Nucleus accumbens (tissue), 56 donors: ENCODE measurements at regions not wholly inside any gene's neighbourhood (a gene's known extent, or its start where the extent isn't known, plus 50 kb on each side); places are given as distances from the start of the nearest gene placed in this dataset.

Experiments
- DNase-seq, 56 donors: peaks; one replicate each; lab custom pipeline; 2025; lab: John Stamatoyannopoulos, UW

DNA sequence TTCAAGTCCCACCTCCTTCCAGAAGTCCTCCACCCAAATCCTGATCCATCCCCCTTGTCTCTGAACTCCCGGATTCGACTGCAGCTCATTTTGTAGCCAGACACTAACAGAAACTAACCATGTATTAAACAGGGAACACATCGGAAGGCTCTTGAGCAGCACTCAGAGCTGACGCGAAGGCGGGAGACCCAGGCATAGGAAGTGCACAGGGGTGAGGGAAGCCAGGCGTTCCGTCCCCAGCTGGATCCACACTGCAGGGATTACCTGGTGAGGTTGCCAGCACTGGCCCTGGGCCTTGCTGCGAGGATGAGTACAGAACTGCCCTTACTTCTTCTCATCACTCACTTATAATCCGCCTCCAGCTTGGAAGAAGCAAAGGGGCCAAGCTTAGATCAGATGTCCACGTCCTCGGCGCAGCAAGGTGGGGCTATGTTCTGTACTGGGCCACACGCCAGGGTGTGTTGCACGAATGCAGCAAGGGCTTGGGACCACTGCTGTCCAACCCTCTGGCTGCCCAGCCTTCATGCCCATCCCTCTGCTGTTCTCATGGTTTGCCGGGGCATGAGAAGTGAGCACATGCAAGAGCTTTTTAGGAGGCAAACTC lies 124.2 kb upstream of the SMAD3 start:
- no peak for DNase-seq

DNA sequence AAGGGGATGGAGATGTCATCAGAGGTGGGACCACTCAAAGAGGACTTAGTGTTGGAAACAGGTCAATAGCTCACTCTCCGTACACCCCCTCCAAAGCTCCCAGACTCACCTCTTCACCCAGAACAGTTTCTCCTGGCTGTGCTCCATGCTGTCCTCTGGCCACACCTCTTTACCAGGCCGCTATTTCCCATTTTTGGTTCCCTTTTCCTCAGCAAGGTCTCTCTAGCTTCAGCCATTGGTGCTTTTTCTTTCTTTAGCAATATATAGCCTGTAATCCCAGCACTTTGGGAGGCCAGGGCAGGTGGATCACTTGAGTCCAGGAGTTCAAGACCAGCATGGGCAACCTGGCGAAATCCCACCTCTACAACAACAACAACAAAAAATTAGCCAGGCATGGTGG lies 123.6 kb upstream of the SMAD3 start:
- DNase-seq: peak in 1 of 56 donors; percentile 5

- DNase-seq: no peak
Observed at GRCh38 chr15:66942649-66943390, 122.6 kb upstream of the SMAD3 start.

GRCh38 chr15:66943456-66944095 lies 121.8 kb upstream of the SMAD3 start:
- DNase-seq: no peak

- no peak for DNase-seq
Observed at GRCh38 chr15:66944121-66944520, 121.3 kb upstream of the SMAD3 start.

DNA sequence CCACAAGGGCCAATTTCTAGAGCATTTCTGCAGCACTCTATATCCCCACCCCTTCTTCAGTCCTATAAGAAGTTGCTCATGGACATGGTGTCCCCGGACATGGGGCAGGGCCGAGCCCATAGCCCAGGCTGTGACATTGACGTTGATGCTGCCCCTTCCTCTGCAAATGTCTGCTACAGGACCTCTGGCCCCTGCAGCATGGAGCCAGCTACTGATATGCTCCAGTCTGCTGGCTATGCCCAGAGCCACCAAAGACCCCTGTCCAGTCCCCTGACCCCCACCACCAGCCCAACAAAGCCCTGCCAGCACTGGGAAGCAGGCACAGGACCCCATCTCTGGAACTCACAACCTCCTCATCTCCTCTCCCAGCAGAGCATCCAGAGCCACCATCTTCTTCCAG lies 120.1 kb upstream of the SMAD3 start:
- no peak for DNase-seq

GRCh38 chr15:66945842-66946241 lies 119.6 kb upstream of the SMAD3 start:
- DNase-seq: no peak

- DNase-seq: peak in 47 of 56 donors; percentile 2 to 84 (median 33)
Observed at GRCh38 chr15:66946578-66947164, 118.7 kb upstream of the SMAD3 start.

DNA sequence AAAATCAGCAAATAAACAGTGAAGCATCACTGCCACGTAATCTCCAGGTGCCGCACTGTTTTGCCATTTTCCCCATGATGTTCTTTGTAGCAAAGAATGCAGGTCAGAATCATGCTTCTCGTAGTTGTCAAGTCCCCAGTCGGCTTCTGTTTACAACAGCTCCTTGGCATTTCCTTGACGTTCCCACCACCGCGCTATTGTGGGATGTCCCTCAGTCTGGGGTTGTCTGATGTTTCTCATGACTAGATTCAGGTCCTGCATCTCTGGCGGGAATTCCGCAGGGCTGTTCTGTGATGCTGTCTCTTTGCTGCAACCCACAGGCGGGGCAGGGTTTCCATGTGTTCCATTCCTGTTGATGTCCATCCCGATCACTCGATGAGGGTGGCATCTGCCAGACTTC lies 117.9 kb upstream of the SMAD3 start:
- no peak for DNase-seq

- DNase-seq: no peak
Observed at GRCh38 chr15:66948294-66948693, 117.1 kb upstream of the SMAD3 start.

- DNase-seq: no peak
Observed at GRCh38 chr15:66950114-66950513, 115.3 kb upstream of the SMAD3 start.

- DNase-seq: no peak
Observed at GRCh38 chr15:66951531-66952320, 113.7 kb upstream of the SMAD3 start.

DNA sequence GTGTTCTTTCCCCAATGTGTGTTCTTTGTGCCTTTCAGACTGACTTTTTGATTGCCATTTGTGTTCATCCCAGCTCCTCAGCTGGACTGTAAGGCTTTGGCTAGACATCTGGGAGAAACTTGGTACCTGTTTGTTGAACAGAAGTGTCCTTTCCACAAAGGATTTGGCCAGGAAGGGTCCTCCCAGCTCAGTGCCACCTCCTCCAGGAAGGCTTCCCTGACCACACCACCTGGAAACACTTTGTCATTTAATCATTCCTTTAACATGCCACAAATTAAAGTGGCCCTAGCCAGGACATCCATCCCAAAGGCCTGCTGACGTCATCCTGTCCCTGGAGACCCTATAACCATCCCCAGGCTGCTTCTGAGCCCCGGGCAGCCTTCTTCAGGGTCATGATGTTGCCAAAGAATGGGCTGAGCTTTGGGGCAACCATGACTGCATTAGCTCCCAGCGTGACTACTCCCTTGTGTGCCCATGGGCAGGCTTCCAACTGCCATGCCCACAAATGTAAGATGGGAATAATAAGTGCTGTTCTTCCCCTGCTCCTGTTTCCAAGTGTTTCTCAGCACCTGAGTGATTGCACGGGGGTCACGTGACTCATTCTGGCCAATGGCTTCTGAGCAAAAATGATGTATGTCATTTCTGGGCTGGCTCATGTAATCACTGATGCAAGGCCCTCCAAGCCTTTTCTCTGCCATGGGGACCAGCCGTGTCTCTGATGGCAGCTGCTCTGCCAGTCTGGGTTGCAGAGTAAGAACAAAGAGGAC lies 112.5 kb upstream of the SMAD3 start:
- no peak for DNase-seq

- DNase-seq: no peak
Observed at GRCh38 chr15:66953523-66954229, 111.7 kb upstream of the SMAD3 start.

- DNase-seq: no peak
Observed at GRCh38 chr15:66954601-66955000, 110.8 kb upstream of the SMAD3 start.

- no peak for DNase-seq
Observed at GRCh38 chr15:66955001-66955516, 110.3 kb upstream of the SMAD3 start.

DNA sequence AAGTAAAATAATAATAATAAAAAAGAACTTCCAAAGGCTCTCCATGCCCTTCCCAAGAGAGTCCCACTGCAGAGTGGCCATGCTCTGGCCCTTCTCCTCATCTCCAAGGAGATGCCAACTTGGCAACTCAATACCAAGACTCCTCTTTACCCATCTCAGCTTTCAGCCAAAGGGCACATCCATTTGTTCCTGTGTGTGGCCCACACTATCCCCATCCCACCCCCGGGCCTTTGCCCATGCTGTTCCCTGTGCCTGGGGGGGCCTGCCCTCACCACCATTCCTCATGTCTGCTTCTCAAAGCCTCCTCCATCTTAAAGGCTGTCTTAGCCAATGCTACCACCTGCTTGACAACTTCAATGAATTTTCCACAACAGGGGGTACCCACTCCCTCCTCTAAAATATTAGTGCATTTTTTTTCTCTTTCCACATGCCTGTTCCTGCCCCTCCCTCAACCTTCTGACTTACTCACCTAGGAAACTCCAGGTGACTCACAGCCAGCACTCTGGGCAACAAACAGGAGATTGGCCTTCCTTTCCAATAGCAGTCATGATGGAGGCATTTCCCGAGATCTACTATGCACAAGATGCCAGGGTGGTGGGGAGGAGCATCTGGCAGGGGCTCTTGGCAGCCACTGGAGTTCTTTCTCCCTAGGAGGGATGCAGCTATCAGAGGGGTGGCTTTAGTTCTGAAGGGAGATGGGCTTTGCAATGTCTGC lies 109.4 kb upstream of the SMAD3 start:
- DNase-seq: no peak

DNA sequence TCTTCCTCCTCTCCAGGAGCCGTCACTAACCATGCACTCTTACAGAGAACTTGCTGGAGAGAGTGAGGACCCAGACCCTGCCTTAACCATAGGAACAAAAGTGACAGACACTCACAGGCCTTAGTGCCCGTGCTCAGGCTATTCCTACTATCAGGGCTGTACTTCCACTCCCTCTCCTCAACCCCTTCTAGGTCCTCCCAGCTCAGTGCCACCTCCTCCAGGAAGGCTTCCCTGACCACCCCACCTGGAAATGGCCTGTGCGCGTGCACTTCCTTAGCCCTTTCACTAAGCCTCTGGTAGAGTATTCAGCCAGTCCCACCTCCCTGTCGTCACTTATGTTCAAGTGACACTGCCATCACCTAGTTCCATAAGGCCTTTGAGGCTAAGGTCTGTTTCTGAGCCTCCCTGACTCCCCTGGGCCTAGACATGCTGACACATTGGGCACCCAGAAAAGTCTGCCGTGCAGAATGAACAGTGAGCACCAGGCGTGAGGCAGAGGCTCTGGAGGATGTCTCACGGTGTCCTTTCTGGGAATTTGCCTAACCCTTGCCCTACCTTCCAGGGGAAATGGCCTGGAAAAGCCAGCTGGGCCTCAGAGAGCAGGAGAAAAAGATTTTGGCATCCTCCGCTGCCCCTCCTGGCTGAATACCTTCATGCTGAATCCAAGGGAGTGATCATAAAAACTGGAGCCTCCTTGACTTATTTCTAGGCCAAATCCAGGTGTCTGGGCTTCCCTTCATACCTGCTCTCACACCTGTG lies 108.6 kb upstream of the SMAD3 start:
- no peak for DNase-seq
